ENCODE measurements at regions not wholly inside any gene's neighbourhood (a gene's known extent, or its start where the extent isn't known, plus 50 kb on each side); places are given as distances from the start of the nearest gene placed in this dataset.

GRCh38 chr3:40803311-40803710 is 278.6 kb downstream of the ZNF621 start:
- TF ChIP-seq POLR2A (IDR thresholded peaks at IDR 0.05) (no peak), CTCF (IDR thresholded peaks at IDR 0.05) (no peak)

GRCh38 chr3:40805456-40805855 is 280.7 kb downstream of the ZNF621 start:
- WGBS, 2 donors = 42 to 50% methylated on average over 2 of the region's 2 CpGs
- TF ChIP-seq CTCF (IDR thresholded peaks at IDR 0.05) (no peak), POLR2A (IDR thresholded peaks at IDR 0.05) (no peak)
- Histone ChIP-seq H3K4me1 (no peaks in the 10 kb centered on the region), H3K9me3 (no peaks in the 10 kb centered on the region), H3K4me3 (no peak overlapping the region), H3K27me3 (no peaks in the 10 kb centered on the region), H3K27ac (no peak overlapping the region), H3K36me3 (ENCODE audit: low read depth, missing control alignments) (no peaks in the 10 kb centered on the region)
- DNase-seq = no peak
- intact Hi-C loops (cut with DNase I; ENCODE audit: low total_unique reads) = no loop called here

More at GRCh38 chr3:40803311-40803710, 278.6 kb downstream of the ZNF621 start:
- Histone ChIP-seq H3K36me3 (ENCODE audit: low read depth, missing control alignments) (no peaks in the 10 kb centered on the region), H3K27me3 (no peaks in the 10 kb centered on the region), H3K9me3 (no peaks in the 10 kb centered on the region), H3K4me1 (no peaks in the 10 kb centered on the region), H3K4me3 (no peak overlapping the region), H3K27ac (no peak overlapping the region)
- DNase-seq = no peak
- intact Hi-C loops (cut with DNase I; ENCODE audit: low total_unique reads) = no loop called here
- WGBS, 2 donors = 45 to 69% methylated on average over 2 of the region's 2 CpGs

GRCh38 chr3:40810813-40811212 is 286.1 kb downstream of the ZNF621 start:
- Histone ChIP-seq H3K4me1 (no peaks in the 10 kb centered on the region), H3K4me3 (no peak overlapping the region), H3K27ac (no peak overlapping the region), H3K36me3 (ENCODE audit: low read depth, missing control alignments) (no peaks in the 10 kb centered on the region), H3K9me3 (no peaks in the 10 kb centered on the region), H3K27me3 (no peaks in the 10 kb centered on the region)
- TF ChIP-seq CTCF (IDR thresholded peaks at IDR 0.05) (no peak), POLR2A (IDR thresholded peaks at IDR 0.05) (no peak)
- DNase-seq = no peak
- intact Hi-C loops (cut with DNase I; ENCODE audit: low total_unique reads) = no loop called here

GRCh38 chr3:40817017-40817416 is 292.3 kb downstream of the ZNF621 start:
- no peak for DNase-seq
- H3K4me1 ChIP-seq = no peaks in the 10 kb centered on the region
- no peaks in the 10 kb centered on the region for H3K27me3 ChIP-seq
- intact Hi-C loops (cut with DNase I; ENCODE audit: low total_unique reads) = no loop called here
- TF ChIP-seq CTCF (IDR thresholded peaks at IDR 0.05) (no peak), POLR2A (IDR thresholded peaks at IDR 0.05) (no peak)
- H3K27ac ChIP-seq = no peak overlapping the region
- no peaks in the 10 kb centered on the region for H3K9me3 ChIP-seq
- no peaks in the 10 kb centered on the region for H3K36me3 ChIP-seq (ENCODE audit: low read depth, missing control alignments)
- no peak overlapping the region for H3K4me3 ChIP-seq

GRCh38 chr3:40821315-40821714 is 296.6 kb downstream of the ZNF621 start:
- intact Hi-C loops (cut with DNase I; ENCODE audit: low total_unique reads) = no loop called here
- no peak for TF ChIP-seq CTCF (IDR thresholded peaks at IDR 0.05)
- no peak for TF ChIP-seq POLR2A (IDR thresholded peaks at IDR 0.05)
- no peak for DNase-seq
- Histone ChIP-seq H3K27ac (no peak overlapping the region), H3K9me3 (no peaks in the 10 kb centered on the region), H3K36me3 (ENCODE audit: low read depth, missing control alignments) (no peaks in the 10 kb centered on the region), H3K4me3 (no peak overlapping the region), H3K4me1 (no peaks in the 10 kb centered on the region), H3K27me3 (no peaks in the 10 kb centered on the region)
- WGBS, 2 donors = 90 to 100% methylated on average over 1 of the region's 1 CpG

All from testis (tissue), 2 donors.